HepG2 (cell line): ENCODE measurements at regions not wholly inside any gene's neighbourhood (a gene's known extent, or its start where the extent isn't known, plus 50 kb on each side); places are given as distances from the start of the nearest gene placed in this dataset.
A peak's percentile ranks its signal among the peaks of the same experiment; 100 is the strongest.

Experiments used
- ARNT2 ChIP-seq: sonication (generic); formaldehyde crosslinking; IDR thresholded peaks from 2 replicates; pipeline ENCODE4 v1.8.0; 2022; ENCODE audit warnings: mild to moderate bottlenecking, low read depth, missing genetic modification reagents, moderate library complexity
- CBX1 ChIP-seq: IDR thresholded peaks from one replicate; pipeline ENCODE4 v1.6.1; 2016; ENCODE audit warnings: antibody characterized with exemption, low read depth
- CERS6 ChIP-seq: sonication (generic); formaldehyde crosslinking; IDR thresholded peaks from 2 replicates; pipeline ENCODE4 v1.5.0; 2020; ENCODE audit warnings: missing genetic modification reagents
- ETV5 ChIP-seq: IDR thresholded peaks from 2 replicates; pipeline ENCODE4 v1.6.1; 2018; ENCODE audit warnings: missing biosample characterization, missing genetic modification reagents, inconsistent platforms, borderline replicate concordance
- HES4 ChIP-seq: sonication (generic); formaldehyde crosslinking; IDR thresholded peaks from 2 replicates; pipeline ENCODE4 v1.9.0; 2021; ENCODE audit warnings: mild to moderate bottlenecking, missing genetic modification reagents, borderline replicate concordance
- IKZF5 ChIP-seq: IDR thresholded peaks from 2 replicates; pipeline ENCODE4 v1.6.1; 2018; ENCODE audit warnings: missing genetic modification reagents, mild to moderate bottlenecking, missing compliant biosample characterization
- IRF2 ChIP-seq: IDR thresholded peaks from 2 replicates; pipeline ENCODE4 v1.6.1; 2018; ENCODE audit warnings: missing genetic modification reagents, missing compliant biosample characterization
- JARID2 ChIP-seq: sonication (generic); formaldehyde crosslinking; IDR thresholded peaks from 2 replicates; pipeline ENCODE4 v1.8.1; 2023; ENCODE audit warnings: missing genetic modification reagents, inconsistent platforms; ENCODE audit not compliant: insufficient replicate concordance
- KLF13 ChIP-seq: sonication (generic); formaldehyde crosslinking; IDR thresholded peaks from 2 replicates; pipeline ENCODE4 v1.4.0; 2020; ENCODE audit warnings: mild to moderate bottlenecking, missing genetic modification reagents
- MAFF ChIP-seq: IDR thresholded peaks from 2 replicates; pipeline ENCODE4 v1.6.1; 2011; ENCODE audit warnings: low read depth, low read length, improper control_type of control experiment
- NFIB ChIP-seq: sonication (generic); formaldehyde crosslinking; IDR thresholded peaks from 2 replicates; pipeline ENCODE4 v1.9.0; 2021; ENCODE audit warnings: missing genetic modification reagents, mild to moderate bottlenecking, borderline replicate concordance
- NFIC ChIP-seq: IDR thresholded peaks from 2 replicates; pipeline ENCODE4 v1.6.1; 2012; ENCODE audit warnings: mild to moderate bottlenecking, low read length, inconsistent platforms
- PRMT3 ChIP-seq: sonication (generic); formaldehyde crosslinking; IDR thresholded peaks from 2 replicates; pipeline ENCODE4 v1.8.1; 2022; ENCODE audit warnings: low read depth, mild to moderate bottlenecking, moderate library complexity, missing genetic modification reagents, borderline replicate concordance
- RXRB ChIP-seq: IDR thresholded peaks from 2 replicates; pipeline ENCODE4 v1.6.1; 2016; ENCODE audit warnings: borderline replicate concordance, missing genetic modification reagents, missing compliant biosample characterization
- SKI ChIP-seq: fragments of 450-650 bp; IDR thresholded peaks from one replicate; pipeline ENCODE4 v1.6.1; 2018; ENCODE audit warnings: mild to moderate bottlenecking; ENCODE audit not compliant: partially characterized antibody
- SNAPC5 ChIP-seq: sonication (generic); formaldehyde crosslinking; IDR thresholded peaks from 2 replicates; pipeline ENCODE4 v1.8.1; 2023; ENCODE audit warnings: mild to moderate bottlenecking, missing genetic modification reagents, borderline replicate concordance
- TIGD3 ChIP-seq: sonication (generic); formaldehyde crosslinking; IDR thresholded peaks from 2 replicates; pipeline ENCODE4 v1.5.1; 2020; ENCODE audit warnings: mild to moderate bottlenecking, missing genetic modification reagents, borderline replicate concordance
- ZNF124 ChIP-seq: sonication (generic); formaldehyde crosslinking; IDR thresholded peaks from 2 replicates; pipeline ENCODE4 v1.4.0; 2020; ENCODE audit warnings: missing genetic modification reagents
- ZNF205 ChIP-seq: IDR thresholded peaks from 2 replicates; pipeline ENCODE4 v1.6.1; 2018; ENCODE audit warnings: missing biosample characterization, missing genetic modification reagents
- ZNF646 ChIP-seq: sonication (generic); formaldehyde crosslinking; IDR thresholded peaks from 2 replicates; pipeline ENCODE4 v1.9.0; 2021; ENCODE audit warnings: mild to moderate bottlenecking, missing genetic modification reagents
- ZNF703 ChIP-seq: sonication (generic); formaldehyde crosslinking; IDR thresholded peaks from 2 replicates; pipeline ENCODE4 v1.5.1; 2020; ENCODE audit warnings: missing genetic modification reagents, mild to moderate bottlenecking, moderate library complexity, borderline replicate concordance
- ZNF839 ChIP-seq: sonication (generic); formaldehyde crosslinking; IDR thresholded peaks from 2 replicates; pipeline ENCODE4 v1.4.0; 2020; ENCODE audit warnings: missing genetic modification reagents, mild to moderate bottlenecking, borderline replicate concordance

- TF ChIP-seq IKZF5, result 0 out of 2 replicates have a peak, but pooled peaks have one; percentile 32
- no peak for TF ChIP-seq TIGD3
- TF ChIP-seq ZNF205 (CRISPR knock-in tag), result no peak
- no peak for TF ChIP-seq PRMT3 (CRISPR knock-in tag)
- no peak for TF ChIP-seq ARNT2 (CRISPR knock-in tag)
- no peak for TF ChIP-seq ZNF839 (CRISPR knock-in tag)
- no peak for TF ChIP-seq IRF2
- no peak for TF ChIP-seq CERS6 (CRISPR knock-in tag)
- TF ChIP-seq MAFF, result no peak
- no peak for TF ChIP-seq NFIB
- TF ChIP-seq ZNF124 (CRISPR knock-in tag), result no peak
- no peak for TF ChIP-seq KLF13 (CRISPR knock-in tag)
- TF ChIP-seq ETV5, result 0 out of 2 replicates have a peak, but pooled peaks have one; percentile 21
- no peak for TF ChIP-seq CBX1
- TF ChIP-seq SNAPC5, result no peak
- peak; percentile 86 for TF ChIP-seq NFIC
- no peak for TF ChIP-seq ZNF646 (CRISPR knock-in tag)
- no peak for TF ChIP-seq ZNF703 (CRISPR knock-in tag)
- TF ChIP-seq JARID2 (CRISPR knock-in tag), result no peak
- TF ChIP-seq SKI, result no peak
- TF ChIP-seq RXRB (CRISPR knock-in tag), result peak; percentile 84
- TF ChIP-seq HES4, result no peak
These were observed 497.7 kb downstream of the ARL4A start (continued) for GRCh38 chr7:13185139-13185538.
